GM13976 (cell line): ENCODE measurements at regions not wholly inside any gene's neighbourhood (a gene's known extent, or its start where the extent isn't known, plus 50 kb on each side); places are given as distances from the start of the nearest gene placed in this dataset.

Source experiments
- DNase-seq: peaks from one replicate; pipeline ENCODE4 v3.0.0; 2012; ENCODE audit warnings: low spot score
- in situ Hi-C: fragments of 300-500 bp; cut with MboI; formaldehyde crosslinking; loops from one replicate; pipeline ENCODE4 v1.12.0; 2022; ENCODE audit warnings: low sequenced_read_pairs, mixed read lengths, inconsistent platforms; ENCODE audit not compliant: unreplicated experiment
- TF ChIP-seq, protein P1 (sequence below): IDR thresholded peaks from 2 replicates; pipeline ENCODE4 v1.5.1; 2012; ENCODE audit warnings: borderline replicate concordance, mild to moderate bottlenecking; ENCODE audit not compliant: insufficient read depth; ENCODE audit errors: extremely low read depth, missing control alignments, control extremely low read depth

DNA sequence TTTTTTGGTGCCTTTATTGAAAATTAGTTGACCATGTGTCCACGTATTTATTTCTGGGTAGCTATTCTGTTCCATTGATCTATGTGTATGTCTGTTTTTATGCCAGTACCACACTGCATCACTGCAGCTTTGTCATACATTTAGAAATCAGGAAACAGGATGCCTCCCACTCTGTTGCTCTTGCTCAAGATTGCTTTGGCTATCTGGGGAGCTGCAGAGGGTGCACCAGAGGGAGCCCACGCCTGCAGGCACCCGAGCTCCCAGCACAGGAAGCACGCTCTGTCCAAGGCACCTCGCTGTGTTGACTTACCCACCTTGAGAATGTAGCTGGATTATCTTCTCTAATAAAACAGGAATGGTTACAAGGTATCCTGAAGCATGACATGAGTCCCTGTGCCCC lies 301.7 kb downstream of the TCERG1L start:
- no peak for DNase-seq
- in situ Hi-C loops, result no loop called here
- TF ChIP-seq, protein P1, sequence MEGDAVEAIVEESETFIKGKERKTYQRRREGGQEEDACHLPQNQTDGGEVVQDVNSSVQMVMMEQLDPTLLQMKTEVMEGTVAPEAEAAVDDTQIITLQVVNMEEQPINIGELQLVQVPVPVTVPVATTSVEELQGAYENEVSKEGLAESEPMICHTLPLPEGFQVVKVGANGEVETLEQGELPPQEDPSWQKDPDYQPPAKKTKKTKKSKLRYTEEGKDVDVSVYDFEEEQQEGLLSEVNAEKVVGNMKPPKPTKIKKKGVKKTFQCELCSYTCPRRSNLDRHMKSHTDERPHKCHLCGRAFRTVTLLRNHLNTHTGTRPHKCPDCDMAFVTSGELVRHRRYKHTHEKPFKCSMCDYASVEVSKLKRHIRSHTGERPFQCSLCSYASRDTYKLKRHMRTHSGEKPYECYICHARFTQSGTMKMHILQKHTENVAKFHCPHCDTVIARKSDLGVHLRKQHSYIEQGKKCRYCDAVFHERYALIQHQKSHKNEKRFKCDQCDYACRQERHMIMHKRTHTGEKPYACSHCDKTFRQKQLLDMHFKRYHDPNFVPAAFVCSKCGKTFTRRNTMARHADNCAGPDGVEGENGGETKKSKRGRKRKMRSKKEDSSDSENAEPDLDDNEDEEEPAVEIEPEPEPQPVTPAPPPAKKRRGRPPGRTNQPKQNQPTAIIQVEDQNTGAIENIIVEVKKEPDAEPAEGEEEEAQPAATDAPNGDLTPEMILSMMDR, result no peak

DNA sequence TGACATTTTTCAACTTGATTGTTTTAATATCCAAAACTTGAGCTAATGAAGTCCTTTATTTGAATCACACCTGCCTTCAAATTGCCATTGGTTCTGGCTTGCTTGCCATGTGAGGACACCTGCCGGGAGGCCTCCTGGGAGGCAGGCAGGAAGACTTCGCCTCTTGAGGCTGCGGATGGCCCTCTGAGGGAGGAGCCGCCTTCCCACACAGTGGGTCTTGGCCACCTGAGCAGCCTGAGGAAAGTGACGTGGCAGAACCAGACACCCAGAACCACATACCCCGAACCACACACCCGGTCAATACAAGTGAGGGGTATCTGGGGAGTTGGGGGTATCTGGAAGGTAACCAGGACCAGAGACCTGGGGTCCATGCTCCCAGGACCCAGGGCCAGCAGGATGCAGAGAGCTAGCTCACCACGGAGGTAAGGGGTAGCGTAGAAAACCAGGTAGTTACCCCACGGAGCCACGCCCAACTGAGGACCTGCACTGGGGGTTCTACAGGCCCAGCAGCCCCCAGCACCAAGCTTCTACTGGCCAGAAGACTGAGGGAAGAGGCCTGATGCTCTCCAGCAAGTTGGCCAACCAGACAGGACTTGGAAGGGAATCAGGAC lies 300.5 kb downstream of the TCERG1L start:
- TF ChIP-seq, protein P1, result no peak
- no peak for DNase-seq
- in situ Hi-C loops, result no loop called here

DNA sequence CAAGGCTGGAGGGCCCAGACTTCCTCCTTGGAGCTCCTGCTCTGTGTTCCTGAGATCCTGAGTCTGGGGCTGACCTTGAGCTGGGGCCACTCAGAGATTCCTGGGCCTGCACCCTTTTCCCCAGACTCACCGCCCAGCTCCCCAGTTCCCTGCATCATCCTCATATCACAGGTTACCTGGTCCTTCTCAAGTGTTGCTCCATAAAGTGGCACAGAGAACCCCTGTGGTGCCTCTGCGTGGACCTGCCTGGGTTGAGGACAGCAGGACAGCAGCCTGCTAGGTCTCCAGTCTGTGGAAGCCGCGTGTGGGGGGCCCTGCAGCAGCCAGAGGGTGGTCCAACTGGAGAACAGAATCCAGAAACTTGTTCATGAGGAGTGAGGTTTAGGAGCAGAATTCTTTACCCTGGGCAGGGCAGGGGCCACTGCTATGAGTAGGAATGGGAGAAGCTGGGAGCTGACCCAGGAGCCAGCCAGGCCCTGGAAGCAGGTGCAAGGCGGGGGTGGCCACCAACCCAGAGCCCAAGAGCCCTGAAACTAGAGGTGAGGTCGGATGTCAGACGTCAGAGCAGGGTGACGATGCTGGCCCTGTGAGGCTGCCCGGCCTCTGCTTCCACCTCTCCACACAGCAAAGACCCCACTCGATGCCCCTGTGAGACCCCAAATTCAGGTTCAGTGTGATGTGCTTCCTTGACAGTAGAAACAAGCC lies 299.4 kb downstream of the TCERG1L start:
- DNase-seq, result no peak

DNA sequence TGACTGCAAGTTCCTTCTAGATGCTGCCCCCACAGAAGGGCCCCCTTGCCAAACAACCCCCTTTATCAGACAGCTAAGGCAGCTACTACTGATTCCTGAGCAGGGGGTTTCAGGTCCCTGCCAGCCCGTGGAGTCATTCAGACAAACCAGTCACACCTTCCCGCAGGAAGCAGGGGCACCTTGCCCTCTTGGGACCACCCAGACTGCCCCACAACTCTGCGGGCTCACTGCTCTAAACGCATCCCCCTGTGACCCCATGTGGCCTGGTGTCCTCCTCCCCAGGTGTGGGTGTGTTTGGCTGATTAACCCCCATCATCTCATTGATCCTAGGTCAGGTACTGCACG lies 298.9 kb downstream of the TCERG1L start:
- no peak for DNase-seq
- TF ChIP-seq, protein P1, result no peak
- in situ Hi-C loops, result no loop called here

More for the DNA sequence above, 299.4 kb downstream of the TCERG1L start:
- TF ChIP-seq, protein P1, result no peak
- in situ Hi-C loops, result no loop called here

DNA sequence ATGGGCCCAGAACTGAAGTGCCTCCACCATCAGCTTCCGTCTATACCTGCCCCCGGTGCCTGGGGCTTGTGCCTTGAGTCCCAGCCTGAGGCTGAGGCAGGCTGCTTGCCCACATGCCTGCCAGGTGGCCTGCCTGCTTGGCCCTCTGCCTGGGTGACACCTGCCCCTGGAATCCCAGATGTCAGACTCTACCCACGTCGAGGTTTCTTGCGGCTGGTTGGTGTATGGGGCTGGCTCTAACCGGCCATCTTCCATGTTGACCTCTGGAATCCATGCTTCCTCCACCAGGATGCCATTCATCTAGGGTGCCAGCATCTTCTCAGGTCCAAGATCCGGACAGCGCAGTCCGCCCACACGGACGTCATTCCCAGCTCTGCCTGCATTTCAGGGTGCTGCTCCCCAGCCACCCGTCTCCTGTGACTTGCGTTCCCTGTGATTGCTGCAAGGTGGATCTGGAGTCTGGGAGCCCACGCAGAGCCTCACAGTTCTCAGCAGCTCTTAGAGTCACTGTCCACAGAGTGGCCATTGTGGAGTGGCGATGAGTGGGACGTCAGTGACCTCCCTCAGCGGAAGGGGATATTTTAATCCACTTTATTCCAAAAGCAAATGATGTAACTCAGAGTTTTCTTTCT lies 298.1 kb downstream of the TCERG1L start:
- TF ChIP-seq, protein P1, result no peak
- DNase-seq, result no peak
- in situ Hi-C loops, result no loop called here

DNA sequence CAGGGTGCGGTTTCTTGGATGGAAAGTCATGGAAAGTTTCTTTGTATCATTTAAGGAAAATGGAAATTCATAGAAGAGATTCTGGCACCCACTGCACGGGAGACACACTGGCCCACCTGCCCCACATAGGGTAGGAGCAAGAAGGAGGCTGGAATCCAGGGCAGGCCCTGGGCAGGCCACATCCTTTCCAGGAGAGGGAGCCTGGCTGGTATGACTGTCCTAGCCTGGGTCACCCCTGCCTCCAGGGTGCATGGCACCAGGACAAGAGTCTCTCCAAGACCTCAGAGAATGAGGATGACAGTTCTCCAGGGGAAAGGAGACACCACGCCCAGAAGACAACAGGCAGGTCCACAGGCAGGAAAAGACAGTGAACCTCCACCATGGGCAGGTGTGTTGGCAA lies 297.2 kb downstream of the TCERG1L start:
- DNase-seq, result no peak
- TF ChIP-seq, protein P1, result no peak
- in situ Hi-C loops, result no loop called here
